ENCODE measurements at regions not wholly inside any gene's neighbourhood (a gene's known extent, or its start where the extent isn't known, plus 50 kb on each side); places are given as distances from the start of the nearest gene placed in this dataset.

GRCh38 chr12:72162875-72163274 lies 109.3 kb upstream of the TRHDE start:
- Histone ChIP-seq H3K36me3 (no peaks in the 10 kb centered on the region), H3K27me3 (no peaks in the 10 kb centered on the region), H3K4me3 (no peak overlapping the region), H3K9me3 (no peaks in the 10 kb centered on the region), H3K4me1 (ENCODE audit: insufficient read depth) (no peaks in the 10 kb centered on the region), H3K27ac (no peak overlapping the region)
- intact Hi-C loops (cut with DNase I) = no loop called here
- TF ChIP-seq CTCF (IDR thresholded peaks at IDR 0.05) (no peak), POLR2A (IDR thresholded peaks at IDR 0.05) (no peak), EP300 (IDR thresholded peaks at IDR 0.05) (no peak)
- 78 to 88% (median 85%) methylated on average over 2 of the region's 2 CpGs for WGBS, 3 donors
- no peak for DNase-seq

- Histone ChIP-seq H3K36me3 (no peaks in the 10 kb centered on the region), H3K4me3 (no peak overlapping the region), H3K9me3 (no peaks in the 10 kb centered on the region), H3K27me3 (peaks cover 2% of the 10 kb centered on the region), H3K4me1 (ENCODE audit: insufficient read depth) (no peaks in the 10 kb centered on the region), H3K27ac (no peak overlapping the region)
- TF ChIP-seq POLR2A (IDR thresholded peaks at IDR 0.05) (no peak), CTCF (IDR thresholded peaks at IDR 0.05) (no peak), EP300 (IDR thresholded peaks at IDR 0.05) (no peak)
- DNase-seq = no peak
- intact Hi-C loops (cut with DNase I) = no loop called here
Measured at GRCh38 chr12:72168851-72169250, 103.3 kb upstream of the TRHDE start.

GRCh38 chr12:72173974-72174373 lies 98.2 kb upstream of the TRHDE start:
- Histone ChIP-seq H3K27me3 (no peaks in the 10 kb centered on the region), H3K9me3 (no peaks in the 10 kb centered on the region), H3K27ac (no peak overlapping the region), H3K36me3 (no peaks in the 10 kb centered on the region), H3K4me3 (no peak overlapping the region), H3K4me1 (ENCODE audit: insufficient read depth) (no peaks in the 10 kb centered on the region)
- no peak for DNase-seq
- 77 to 79% (median 77%) methylated on average over 4 of the region's 4 CpGs for WGBS, 3 donors
- intact Hi-C loops (cut with DNase I) = no loop called here
- no peak for TF ChIP-seq EP300 (IDR thresholded peaks at IDR 0.05)
- no peak for TF ChIP-seq CTCF (IDR thresholded peaks at IDR 0.05)
- no peak for TF ChIP-seq POLR2A (IDR thresholded peaks at IDR 0.05)

- no peak for DNase-seq
- Histone ChIP-seq H3K27me3 (no peaks in the 10 kb centered on the region), H3K27ac (no peak overlapping the region), H3K9me3 (no peaks in the 10 kb centered on the region), H3K4me1 (ENCODE audit: insufficient read depth) (no peaks in the 10 kb centered on the region), H3K4me3 (no peak overlapping the region), H3K36me3 (no peaks in the 10 kb centered on the region)
- intact Hi-C loops (cut with DNase I) = no loop called here
- TF ChIP-seq CTCF (IDR thresholded peaks at IDR 0.05) = no peak
- no peak for TF ChIP-seq POLR2A (IDR thresholded peaks at IDR 0.05)
- no peak for TF ChIP-seq EP300 (IDR thresholded peaks at IDR 0.05)
- 90 to 93% (median 91%) methylated on average over 2 of the region's 2 CpGs for WGBS, 3 donors
Measured at GRCh38 chr12:72178244-72178643, 93.9 kb upstream of the TRHDE start.

GRCh38 chr12:72178871-72179270 lies 93.3 kb upstream of the TRHDE start:
- no peak overlapping the region for H3K27ac ChIP-seq
- no peaks in the 10 kb centered on the region for H3K36me3 ChIP-seq
- H3K9me3 ChIP-seq = no peaks in the 10 kb centered on the region
- intact Hi-C loops (cut with DNase I) = no loop called here
- TF ChIP-seq CTCF (IDR thresholded peaks at IDR 0.05) (no peak), EP300 (IDR thresholded peaks at IDR 0.05) (no peak), POLR2A (IDR thresholded peaks at IDR 0.05) (no peak)
- no peaks in the 10 kb centered on the region for H3K4me1 ChIP-seq (ENCODE audit: insufficient read depth)
- no peak for DNase-seq
- 28 to 44% (median 28%) methylated on average over 2 of the region's 2 CpGs for WGBS, 3 donors
- no peak overlapping the region for H3K4me3 ChIP-seq
- H3K27me3 ChIP-seq = no peaks in the 10 kb centered on the region
